ENCODE measurements at regions not wholly inside any gene's neighbourhood (a gene's known extent, or its start where the extent isn't known, plus 50 kb on each side); places are given as distances from the start of the nearest gene placed in this dataset.

DNA sequence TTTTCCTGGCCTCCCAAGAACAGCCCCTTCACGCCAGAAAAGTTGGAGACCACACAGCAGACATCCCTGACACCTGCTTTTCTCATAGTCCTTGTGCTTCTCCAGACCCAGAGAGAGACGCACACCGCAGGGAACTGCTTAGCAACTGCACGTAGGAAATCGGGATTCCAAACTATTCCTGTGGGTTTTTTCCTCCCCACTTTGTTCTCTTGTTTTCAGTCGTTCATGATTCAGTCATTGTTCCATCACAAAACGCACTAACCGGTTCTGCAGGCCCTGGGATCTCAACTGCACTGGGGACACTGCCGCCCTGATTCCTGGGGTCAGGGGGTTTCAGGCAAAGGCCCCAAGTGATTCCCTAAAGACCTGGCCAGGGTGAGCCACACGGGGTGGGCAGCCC, 588.0 kb upstream of the KLF4 start:
- TF ChIP-seq EZH2phosphoT487 (IDR thresholded peaks at IDR 0.05; ENCODE audit: borderline replicate concordance) = no peak
- TF ChIP-seq, protein P1, sequence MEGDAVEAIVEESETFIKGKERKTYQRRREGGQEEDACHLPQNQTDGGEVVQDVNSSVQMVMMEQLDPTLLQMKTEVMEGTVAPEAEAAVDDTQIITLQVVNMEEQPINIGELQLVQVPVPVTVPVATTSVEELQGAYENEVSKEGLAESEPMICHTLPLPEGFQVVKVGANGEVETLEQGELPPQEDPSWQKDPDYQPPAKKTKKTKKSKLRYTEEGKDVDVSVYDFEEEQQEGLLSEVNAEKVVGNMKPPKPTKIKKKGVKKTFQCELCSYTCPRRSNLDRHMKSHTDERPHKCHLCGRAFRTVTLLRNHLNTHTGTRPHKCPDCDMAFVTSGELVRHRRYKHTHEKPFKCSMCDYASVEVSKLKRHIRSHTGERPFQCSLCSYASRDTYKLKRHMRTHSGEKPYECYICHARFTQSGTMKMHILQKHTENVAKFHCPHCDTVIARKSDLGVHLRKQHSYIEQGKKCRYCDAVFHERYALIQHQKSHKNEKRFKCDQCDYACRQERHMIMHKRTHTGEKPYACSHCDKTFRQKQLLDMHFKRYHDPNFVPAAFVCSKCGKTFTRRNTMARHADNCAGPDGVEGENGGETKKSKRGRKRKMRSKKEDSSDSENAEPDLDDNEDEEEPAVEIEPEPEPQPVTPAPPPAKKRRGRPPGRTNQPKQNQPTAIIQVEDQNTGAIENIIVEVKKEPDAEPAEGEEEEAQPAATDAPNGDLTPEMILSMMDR (conservative IDR thresholded peaks at IDR 0.05; ENCODE audit: low read length) = no peak

Data from Loucy (cell line).